ENCODE measurements at regions not wholly inside any gene's neighbourhood (a gene's known extent, or its start where the extent isn't known, plus 50 kb on each side); places are given as distances from the start of the nearest gene placed in this dataset.

GRCh38 chr21:24590261-24590660, 1017.0 kb downstream of the MRPL39 start:
- TF ChIP-seq EZH2 (IDR thresholded peaks at IDR 0.05) (no peak), POLR2AphosphoS5 (IDR thresholded peaks at IDR 0.05; ENCODE audit: borderline replicate concordance, low read depth, low read length) (no peak)

All from SK-N-MC (cell line).